Panc1 (cell line): ENCODE measurements at regions not wholly inside any gene's neighbourhood (a gene's known extent, or its start where the extent isn't known, plus 50 kb on each side); places are given as distances from the start of the nearest gene placed in this dataset.

Source experiments
- ATAC-seq: fragments of 200-7000 bp; cut with Tn5 transposase; 2 replicates; pipeline ENCODE4 v1.9.1; 2020; ENCODE audit warnings: mild to moderate bottlenecking, moderate library complexity
- BruUV-seq: library from RNA; stranded (reverse); fragments of 400-500 nt; replicated peaks from 2 replicates; lab custom pipeline; 2021; lab: Mats Ljungman, UMichigan
- CTCF ChIA-PET: fragments of 300-600 bp; sonication (Branson Sonifier 250); formaldehyde crosslinking; loops from one replicate; lab custom pipeline; 2022; ENCODE audit warnings: antibody characterized with exemption; lab: Charles Lee
- POLR2A ChIA-PET: fragments of 300-600 bp; sonication (Branson Sonifier 250); formaldehyde crosslinking; loops from one replicate; lab custom pipeline; 2022; ENCODE audit warnings: antibody characterized with exemption; lab: Charles Lee
- DNase-seq: peaks from one replicate; pipeline ENCODE4 v3.0.0-alpha.2; 2010; ENCODE audit warnings: low read depth, low spot score
- H3K27ac ChIP-seq: 2 replicates; pipeline ENCODE4 v1.5.1; 2011; ENCODE audit warnings: mild to moderate bottlenecking, low read length, inconsistent platforms
- H3K27me3 ChIP-seq: fragments of 200-500 bp; sonication (Bioruptor generic); 2 replicates; pipeline ENCODE4 v1.6.0; 2014; ENCODE audit warnings: low read length, inconsistent platforms; ENCODE audit not compliant: control insufficient read depth, insufficient read depth
- H3K36me3 ChIP-seq: fragments of 200-500 bp; sonication (Bioruptor generic); 2 replicates; pipeline ENCODE4 v1.5.1; 2014; ENCODE audit warnings: inconsistent platforms, mild to moderate bottlenecking, low read length, moderate library complexity; ENCODE audit not compliant: control insufficient read depth, insufficient read depth
- H3K4me1 ChIP-seq: 2 replicates; pipeline ENCODE4 v1.5.1; 2011; ENCODE audit warnings: inconsistent platforms, mild to moderate bottlenecking, low read length, moderate library complexity; ENCODE audit not compliant: control insufficient read depth, insufficient read depth
- H3K4me3 ChIP-seq, 2 experiments: 2 replicates each; pipeline ENCODE4 v1.5.1; 2011 to 2012; ENCODE audit warnings: low read depth in 2 of 2, low read length in 2 of 2, mild to moderate bottlenecking in 2 of 2, inconsistent platforms in 1 of 2, moderate library complexity in 1 of 2
- H3K9me3 ChIP-seq: fragments of 200-500 bp; sonication (Bioruptor generic); 2 replicates; pipeline ENCODE4 v1.5.1; 2014; ENCODE audit warnings: low read depth, mild to moderate bottlenecking, inconsistent platforms, low read length, moderate library complexity; ENCODE audit not compliant: control insufficient read depth, insufficient read depth
- POLR2AphosphoS5 ChIP-seq: IDR thresholded peaks from 2 replicates; pipeline ENCODE4 v1.6.1; 2012; ENCODE audit warnings: mild to moderate bottlenecking, low read depth, low read length, moderate library complexity
- REST ChIP-seq, 2 experiments: IDR thresholded peaks; 2 replicates each; pipeline ENCODE4 v1.6.1; 2011 to 2012; ENCODE audit warnings: low read depth in 2 of 2, control low read depth in 1 of 2, low read length in 1 of 2, mild to moderate bottlenecking in 1 of 2, moderate library complexity in 1 of 2; ENCODE audit not compliant: insufficient read depth in 1 of 2
- SIN3A ChIP-seq: IDR thresholded peaks from 2 replicates; pipeline ENCODE4 v1.6.1; 2012; ENCODE audit warnings: low read depth, mild to moderate bottlenecking, low read length, moderate library complexity, borderline replicate concordance; ENCODE audit not compliant: insufficient read depth
- TCF7L2 ChIP-seq: IDR thresholded peaks from 2 replicates; pipeline ENCODE4 v1.6.1; 2011; ENCODE audit warnings: mild to moderate bottlenecking, low read depth, low read length, inconsistent platforms
- in situ Hi-C: cut with HindIII; loops from 2 replicates; pipeline ENCODE4 v1.10.0; 2016; ENCODE audit warnings: low sequenced_read_pairs, low pct_unique_long_range_greater_than_20kb
- intact Hi-C: fragments of 100-400 bp; cut with micrococcal nuclease; formaldehyde crosslinking; loops from one replicate; pipeline ENCODE4 v1.10.0; 2022; ENCODE audit not compliant: unreplicated experiment
- TF ChIP-seq, protein P1 (sequence below): fragments of 450-650 bp; IDR thresholded peaks from 2 replicates; pipeline ENCODE4 v1.5.1; 2017; ENCODE audit warnings: mild to moderate bottlenecking

DNA sequence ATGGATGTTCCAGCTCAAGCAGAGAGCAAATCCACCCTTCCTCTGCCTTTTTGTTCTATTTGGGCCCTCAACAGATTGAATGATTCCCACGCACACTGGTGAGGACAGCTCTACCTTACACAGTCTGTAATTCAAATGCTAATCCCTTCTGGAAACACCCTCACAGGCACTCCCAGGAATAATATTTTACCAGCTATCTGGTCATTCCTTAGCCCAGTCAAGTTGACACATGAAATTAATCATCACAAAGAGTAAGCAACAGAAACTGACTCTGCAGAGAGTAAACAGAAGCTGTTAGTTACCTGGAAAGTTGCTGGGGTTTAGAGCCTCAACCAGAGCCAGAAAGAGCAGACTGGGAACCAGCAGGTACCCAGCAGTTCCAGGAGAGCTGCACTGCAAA lies 75.5 kb upstream of the MMP2 start:
- H3K4me3 ChIP-seq: no peak overlapping the region
- intact Hi-C loops (no loop called here), in situ Hi-C loops (no loop called here)
- H3K9me3 ChIP-seq: no peaks in the 10 kb centered on the region
- ATAC-seq: no peak
- H3K27ac ChIP-seq: no peak overlapping the region
- no peaks in the 10 kb centered on the region for H3K36me3 ChIP-seq
- BruUV-seq: no TSS peak
- peaks cover 7% of the 10 kb centered on the region for H3K27me3 ChIP-seq
- DNase-seq: no peak
- POLR2A ChIA-PET: no interaction called here
- CTCF ChIA-PET: no interaction called here
- no peak for TF ChIP-seq REST (IDR thresholded peaks at IDR 0.05; ENCODE audit: insufficient read depth in 1 of 2, low read depth in 2 of 2, low read length in 1 of 2)
- no peak for TF ChIP-seq POLR2AphosphoS5
- no peak for TF ChIP-seq TCF7L2
- no peak for TF ChIP-seq SIN3A
- TF ChIP-seq, protein P1, sequence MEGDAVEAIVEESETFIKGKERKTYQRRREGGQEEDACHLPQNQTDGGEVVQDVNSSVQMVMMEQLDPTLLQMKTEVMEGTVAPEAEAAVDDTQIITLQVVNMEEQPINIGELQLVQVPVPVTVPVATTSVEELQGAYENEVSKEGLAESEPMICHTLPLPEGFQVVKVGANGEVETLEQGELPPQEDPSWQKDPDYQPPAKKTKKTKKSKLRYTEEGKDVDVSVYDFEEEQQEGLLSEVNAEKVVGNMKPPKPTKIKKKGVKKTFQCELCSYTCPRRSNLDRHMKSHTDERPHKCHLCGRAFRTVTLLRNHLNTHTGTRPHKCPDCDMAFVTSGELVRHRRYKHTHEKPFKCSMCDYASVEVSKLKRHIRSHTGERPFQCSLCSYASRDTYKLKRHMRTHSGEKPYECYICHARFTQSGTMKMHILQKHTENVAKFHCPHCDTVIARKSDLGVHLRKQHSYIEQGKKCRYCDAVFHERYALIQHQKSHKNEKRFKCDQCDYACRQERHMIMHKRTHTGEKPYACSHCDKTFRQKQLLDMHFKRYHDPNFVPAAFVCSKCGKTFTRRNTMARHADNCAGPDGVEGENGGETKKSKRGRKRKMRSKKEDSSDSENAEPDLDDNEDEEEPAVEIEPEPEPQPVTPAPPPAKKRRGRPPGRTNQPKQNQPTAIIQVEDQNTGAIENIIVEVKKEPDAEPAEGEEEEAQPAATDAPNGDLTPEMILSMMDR: no peak
- no peaks in the 10 kb centered on the region for H3K4me1 ChIP-seq

DNA sequence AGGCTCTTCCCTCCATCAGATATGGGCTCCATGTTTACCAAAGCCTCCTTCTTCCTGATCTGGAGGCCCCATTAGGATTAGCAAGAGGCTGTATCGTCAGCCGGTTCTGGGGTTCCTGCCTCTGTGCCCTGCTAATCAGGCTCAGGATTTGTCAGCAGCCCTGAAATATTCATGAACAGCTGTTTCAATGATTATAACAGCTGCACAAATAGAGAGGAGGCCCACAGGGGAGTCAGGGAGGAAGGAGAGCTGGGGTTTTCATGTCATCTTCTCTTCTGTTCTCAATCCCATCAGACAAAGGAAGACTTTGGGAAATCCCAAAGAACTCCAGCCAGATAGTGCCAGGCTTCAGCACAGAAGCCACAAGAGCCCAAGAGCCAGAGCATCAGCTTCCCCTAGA lies 72.3 kb upstream of the MMP2 start:
- POLR2A ChIA-PET: no interaction called here
- H3K36me3 ChIP-seq: no peaks in the 10 kb centered on the region
- no peaks in the 10 kb centered on the region for H3K9me3 ChIP-seq
- TF ChIP-seq TCF7L2: no peak
- TF ChIP-seq POLR2AphosphoS5: no peak
- TF ChIP-seq SIN3A: no peak
- TF ChIP-seq, protein P1: no peak
- no peak for TF ChIP-seq REST (IDR thresholded peaks at IDR 0.05; ENCODE audit: insufficient read depth in 1 of 2, low read depth in 2 of 2, low read length in 1 of 2)
- DNase-seq: no peak
- intact Hi-C loops: no loop called here
- no peaks in the 10 kb centered on the region for H3K4me1 ChIP-seq
- H3K27ac ChIP-seq: no peak overlapping the region
- CTCF ChIA-PET: no interaction called here
- no TSS peak for BruUV-seq
- no peak overlapping the region for H3K4me3 ChIP-seq
- no peak for ATAC-seq
- H3K27me3 ChIP-seq: peaks cover 7% of the 10 kb centered on the region
- in situ Hi-C loops: no loop called here
